CMK (cell line): ENCODE measurements at regions not wholly inside any gene's neighbourhood (a gene's known extent, or its start where the extent isn't known, plus 50 kb on each side); places are given as distances from the start of the nearest gene placed in this dataset.
"Not testable (repeated sequence)": the region's sequence is repeated elsewhere in the genome, so short reads cannot be mapped to it uniquely, and the experiment has no call there.

Experiments used
- DNase-seq: peaks from one replicate; pipeline ENCODE4 v3.0.0-alpha.2; 2010; ENCODE audit warnings: low read depth

DNA sequence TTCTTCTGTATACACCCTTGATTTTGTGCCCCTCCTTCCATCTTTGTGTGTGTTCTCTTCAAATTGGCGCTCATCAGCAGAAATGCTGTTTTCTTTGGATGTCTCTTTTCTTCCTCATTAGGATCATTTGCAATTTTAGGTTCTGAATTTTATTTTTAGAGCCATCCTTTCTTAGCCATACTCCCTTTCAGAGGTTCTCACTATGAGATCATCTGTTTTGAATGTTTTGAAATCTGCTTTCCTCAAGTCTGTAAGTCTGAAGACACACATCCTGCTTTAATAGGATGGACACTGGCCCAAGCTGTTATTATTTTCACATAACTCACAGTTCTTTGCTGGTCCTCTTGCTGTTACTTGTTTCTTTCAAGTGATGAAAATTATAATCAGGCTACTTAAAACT is 124.8 kb downstream of the BDH1 start:
- no peak for DNase-seq

- no peak for DNase-seq
These were observed 125.3 kb downstream of the BDH1 start for GRCh38 chr3:197430502-197430901.

- DNase-seq: no peak
These were observed 126.8 kb downstream of the BDH1 start for GRCh38 chr3:197428952-197429351.

GRCh38 chr3:197428117-197428801 is 127.5 kb downstream of the BDH1 start:
- no peak for DNase-seq

GRCh38 chr3:197427021-197427420 is 128.6 kb upstream of the DLG1 start:
- DNase-seq: no peak

GRCh38 chr3:197426121-197426566 is 127.7 kb upstream of the DLG1 start:
- no peak for DNase-seq

DNA sequence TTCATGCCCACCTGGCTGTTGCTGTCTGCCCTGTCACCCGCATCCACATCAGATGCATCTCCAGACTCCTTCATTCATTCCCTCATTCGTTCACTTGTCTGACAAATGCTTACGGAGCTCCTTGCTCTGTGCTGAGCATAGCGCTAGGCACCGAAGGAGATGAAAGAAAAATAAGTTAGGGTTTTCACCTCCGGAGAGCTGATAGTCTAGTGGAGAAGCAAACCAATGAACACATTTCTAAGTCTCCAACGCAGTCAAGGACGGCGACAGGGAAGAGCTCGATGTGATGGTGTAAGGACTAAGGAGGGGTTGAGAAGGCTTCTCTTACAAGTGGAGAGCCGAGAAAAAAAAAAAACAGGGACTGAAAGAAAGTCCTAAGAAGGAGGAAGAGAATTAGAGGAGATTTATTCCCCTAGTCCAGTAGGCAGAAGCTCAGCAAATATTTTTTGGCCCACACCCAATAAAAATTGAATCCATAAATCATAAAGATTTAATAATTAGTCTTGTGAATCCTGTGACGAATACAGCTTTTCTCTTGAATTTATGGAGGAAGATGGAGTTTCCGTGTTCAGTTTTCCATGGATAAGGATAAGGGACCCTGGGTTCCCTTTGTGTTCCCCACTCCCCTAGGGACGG is 127.2 kb upstream of the DLG1 start:
- no peak for DNase-seq

- no peak for DNase-seq
These were observed 126.5 kb upstream of the DLG1 start for GRCh38 chr3:197424674-197425484.

- DNase-seq: no peak
These were observed 125.9 kb upstream of the DLG1 start for GRCh38 chr3:197424266-197424665.

- DNase-seq: no peak
These were observed 125.0 kb upstream of the DLG1 start for GRCh38 chr3:197423376-197423775.

DNA sequence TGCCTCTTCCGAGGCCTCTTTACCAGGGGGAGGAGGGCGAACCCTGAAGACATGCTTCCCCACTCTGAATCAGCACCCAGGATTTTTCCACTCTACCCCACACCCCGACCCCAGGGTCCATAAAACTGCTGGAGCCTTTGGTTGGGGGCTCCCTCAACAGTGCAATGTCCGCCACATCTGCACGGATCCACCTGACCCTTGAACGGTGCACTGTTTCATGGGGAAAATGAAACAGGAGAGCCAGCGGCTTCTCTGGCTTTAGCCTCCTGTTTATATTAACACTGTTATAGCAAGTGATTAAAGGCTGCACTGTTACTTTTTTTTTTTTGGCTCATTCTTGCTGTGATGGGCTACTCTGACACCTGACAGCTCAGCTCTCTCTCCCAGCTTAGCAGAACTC is 124.1 kb upstream of the DLG1 start:
- no peak for DNase-seq

DNA sequence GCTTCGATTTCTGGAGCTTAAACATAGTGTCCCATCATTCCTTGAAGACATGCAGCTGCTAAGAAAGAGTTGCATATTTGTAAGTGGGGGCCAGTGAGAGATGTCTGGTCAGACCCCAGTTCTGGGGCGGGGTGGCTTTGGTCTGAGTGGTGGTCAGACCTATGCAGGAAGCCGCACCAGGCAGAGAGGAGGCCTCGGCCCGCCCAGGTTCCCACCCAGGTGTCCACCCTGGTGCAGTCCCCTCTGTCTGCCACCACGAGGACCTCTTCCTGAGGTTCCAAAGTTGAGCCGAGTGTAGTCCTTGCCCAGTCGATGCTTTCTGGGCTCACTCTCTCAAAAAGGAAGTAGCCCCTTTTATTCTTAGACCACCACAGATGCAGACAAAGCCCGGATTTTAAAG is 122.6 kb upstream of the DLG1 start:
- DNase-seq: no peak

GRCh38 chr3:197420566-197420965 is 122.2 kb upstream of the DLG1 start:
- DNase-seq: no peak

- DNase-seq: no peak
These were observed 121.7 kb upstream of the DLG1 start for GRCh38 chr3:197420115-197420514.

DNA sequence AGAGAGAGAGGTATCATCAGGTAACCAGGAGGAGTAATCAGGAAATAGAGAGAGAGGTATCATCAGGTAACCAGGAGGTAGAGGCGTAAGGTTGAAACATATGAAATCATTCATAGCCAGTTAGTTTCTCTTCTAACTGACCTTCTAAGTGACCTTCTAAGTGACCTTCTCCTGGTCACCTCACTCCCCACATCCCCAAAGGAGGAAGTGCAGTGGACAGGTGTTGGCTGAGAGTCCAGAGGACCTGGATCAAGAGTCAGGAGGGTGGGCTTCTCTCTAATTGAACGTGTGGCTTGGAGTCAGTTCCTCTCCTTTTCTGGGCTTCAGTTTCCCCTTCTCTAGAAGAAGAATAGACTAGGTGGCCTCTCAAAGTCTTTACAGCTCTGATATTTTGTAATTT is 121.3 kb upstream of the DLG1 start:
- DNase-seq: no peak

DNA sequence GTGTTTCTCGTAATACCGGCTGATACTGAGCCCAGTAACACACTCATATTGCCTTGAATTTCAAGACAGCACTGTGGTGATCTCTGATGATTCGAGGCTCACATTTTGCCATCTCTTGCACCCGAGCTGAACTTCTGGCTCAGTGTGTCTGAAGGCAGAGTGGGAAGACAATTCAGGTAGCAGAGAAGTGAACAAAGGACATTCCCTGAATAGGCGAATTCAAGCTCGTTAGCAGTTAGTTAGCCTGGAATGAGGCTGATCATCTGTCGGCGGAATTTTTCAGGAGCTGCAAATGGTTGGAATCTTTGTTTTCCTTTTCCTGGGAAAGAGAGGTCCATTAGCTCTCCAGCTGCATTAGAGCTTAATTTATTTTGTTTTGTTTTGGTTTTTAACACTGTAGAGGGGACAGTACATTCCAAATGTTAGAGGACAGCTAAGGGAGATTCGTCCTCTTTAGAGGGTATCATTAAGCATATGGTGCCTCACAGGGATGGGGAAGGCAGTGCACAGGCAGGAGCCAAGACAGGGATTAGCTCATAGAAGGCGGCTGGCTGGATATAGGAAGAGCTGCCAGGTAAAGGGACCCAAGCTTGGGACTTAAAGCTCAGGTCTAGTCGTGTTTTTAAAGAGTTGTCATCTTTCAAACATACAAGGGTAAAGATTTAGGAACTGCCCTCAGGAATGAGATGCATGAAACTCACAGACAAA is 119.7 kb upstream of the DLG1 start:
- no peak for DNase-seq

- DNase-seq: no peak
These were observed 119.0 kb upstream of the DLG1 start for GRCh38 chr3:197417441-197417840.

GRCh38 chr3:197411899-197412298 is 113.5 kb upstream of the DLG1 start:
- DNase-seq: not testable (repeated sequence)

DNA sequence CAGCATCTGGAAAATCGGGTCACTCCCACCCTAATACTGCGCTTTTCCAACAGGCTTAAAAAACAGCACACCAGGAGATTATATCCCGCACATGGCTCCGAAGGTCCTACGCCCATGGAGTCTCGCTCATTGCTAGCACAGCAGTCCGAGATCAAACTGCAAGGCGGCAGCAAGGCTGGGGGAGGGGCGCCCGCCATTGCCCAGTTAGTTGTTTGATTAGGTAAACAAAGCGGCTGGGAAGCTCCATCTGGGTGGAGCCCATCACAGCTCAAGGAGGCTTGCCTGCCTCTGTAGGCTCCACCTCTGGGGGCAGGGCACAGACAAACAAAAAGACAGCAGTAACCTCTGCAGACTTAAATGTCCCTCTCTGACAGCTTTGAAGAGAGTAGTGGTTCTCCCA is 111.8 kb upstream of the DLG1 start:
- not testable (repeated sequence) for DNase-seq

DNA sequence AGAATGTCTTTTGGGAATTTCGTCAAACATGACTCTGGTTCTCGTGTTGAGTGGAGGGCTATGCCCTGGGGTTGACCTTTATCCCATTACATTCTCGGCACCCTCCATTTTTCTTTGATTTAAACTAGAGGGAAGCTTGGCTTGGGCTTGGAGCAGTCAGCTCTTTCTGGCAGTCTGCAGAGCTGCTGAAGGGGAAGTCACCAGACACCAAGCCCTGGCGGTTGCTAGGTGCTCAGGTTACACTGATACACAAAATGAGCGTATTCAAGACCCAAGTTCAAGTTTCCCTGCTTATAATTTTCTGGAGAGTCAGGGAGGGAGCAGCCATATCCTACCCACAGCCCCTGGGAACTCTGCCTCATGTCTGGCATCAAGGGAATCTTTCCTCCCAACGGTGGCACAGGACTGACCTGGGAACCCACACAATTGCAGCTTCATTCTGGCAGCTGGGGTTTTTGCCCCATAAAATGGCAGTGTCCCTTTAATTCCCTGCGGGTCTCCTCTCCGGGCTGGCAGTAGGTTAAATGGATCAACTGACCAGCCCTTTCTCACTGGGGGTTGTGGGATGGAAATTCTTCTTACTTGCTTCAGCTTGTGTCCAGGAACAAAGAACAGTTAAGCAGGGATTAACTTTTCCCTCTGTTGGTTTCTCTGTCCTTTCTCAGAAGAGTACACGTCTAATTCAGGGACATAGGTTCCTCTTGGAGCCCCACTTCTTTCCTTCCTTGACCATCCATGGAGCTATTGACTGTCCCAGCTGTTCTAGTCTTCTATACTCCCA is 110.0 kb upstream of the DLG1 start:
- no peak for DNase-seq

DNA sequence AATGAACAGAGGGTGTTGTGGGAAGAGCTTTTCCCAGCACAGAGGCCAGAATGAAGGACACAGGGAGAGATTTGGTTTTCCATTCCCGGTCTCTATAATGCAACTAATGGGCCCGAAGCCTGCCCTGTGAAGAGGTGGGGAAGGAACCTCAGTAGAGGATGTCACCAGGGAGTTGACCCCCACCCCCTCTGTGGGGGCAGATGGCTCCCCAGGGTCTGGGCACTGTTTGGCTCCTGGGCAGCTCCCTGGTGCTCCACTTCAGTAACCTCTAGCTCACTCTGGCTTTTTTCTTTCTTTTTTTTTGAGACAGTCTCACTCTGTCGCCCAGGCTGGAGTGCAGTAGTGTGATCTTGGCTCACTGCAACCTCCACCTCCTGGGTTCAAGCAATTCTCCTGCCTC is 109.1 kb upstream of the DLG1 start:
- no peak for DNase-seq

DNA sequence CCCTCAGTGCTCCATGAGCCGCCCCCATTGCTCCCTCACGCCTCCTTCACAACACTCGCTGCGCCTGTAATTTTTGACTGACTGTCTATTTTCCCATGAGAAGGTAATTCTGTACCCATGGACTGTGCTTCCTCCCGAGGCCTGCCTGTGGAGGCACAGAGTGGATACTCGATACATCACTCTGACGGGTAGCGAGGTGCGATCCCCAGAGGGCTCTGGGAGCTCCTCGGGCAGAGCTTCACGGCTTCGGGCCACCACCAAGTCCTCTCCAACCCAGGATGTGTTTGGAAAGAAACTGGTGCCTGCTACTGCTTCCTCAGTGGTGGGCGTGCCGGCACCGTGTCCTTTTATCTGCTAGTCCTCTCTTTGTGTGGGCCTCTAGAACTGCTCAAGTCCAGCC is 108.6 kb upstream of the DLG1 start:
- DNase-seq: no peak
